Kidney epithelial cell (primary cell): ENCODE measurements at regions not wholly inside any gene's neighbourhood (a gene's known extent, or its start where the extent isn't known, plus 50 kb on each side); places are given as distances from the start of the nearest gene placed in this dataset.
A peak's percentile ranks its signal among the peaks of the same experiment; 100 is the strongest.
"Not testable (repeated sequence)": the region's sequence is repeated elsewhere in the genome, so short reads cannot be mapped to it uniquely, and the experiment has no call there.

ENCODE experiments used
- DNase-seq: peaks from one replicate; pipeline ENCODE4 v3.0.0-alpha.2; 2010; ENCODE audit warnings: low read depth
- H3K27me3 ChIP-seq: 2 replicates; pipeline ENCODE4 v1.6.0; 2011; ENCODE audit warnings: low read length; ENCODE audit not compliant: control insufficient read depth, insufficient read depth
- H3K36me3 ChIP-seq: 2 replicates; pipeline ENCODE4 v1.5.1; 2011; ENCODE audit warnings: low read length; ENCODE audit not compliant: control insufficient read depth, insufficient read depth
- H3K4me3 ChIP-seq: 2 replicates; pipeline ENCODE4 v1.5.1; 2011; ENCODE audit warnings: low read depth, mild to moderate bottlenecking, control low read depth, low read length
- CTCF ChIP-seq: IDR thresholded peaks from 2 replicates; pipeline ENCODE4 v1.5.1; 2011; ENCODE audit warnings: mild to moderate bottlenecking, moderate library complexity, low read length, control low read depth, inconsistent platforms; ENCODE audit not compliant: insufficient read depth, poor library complexity, severe bottlenecking

DNA sequence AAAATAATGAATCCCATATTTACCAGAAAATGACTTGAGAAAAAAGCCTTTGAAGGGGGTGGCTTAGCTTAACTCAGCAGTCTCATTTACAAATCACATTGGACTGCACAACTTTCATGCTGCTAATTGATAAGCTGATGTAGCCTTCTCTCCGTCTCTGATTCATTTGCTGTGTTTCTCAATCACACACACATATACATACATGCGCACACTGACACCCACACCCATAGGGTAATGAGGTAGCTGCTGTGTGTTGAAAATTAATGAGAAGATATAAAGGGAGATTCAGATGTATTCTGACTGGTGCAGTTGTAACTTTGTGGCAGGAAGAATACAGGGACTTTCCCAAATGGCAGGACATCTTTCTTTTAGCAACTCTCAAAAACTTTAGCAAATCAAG, 141.9 kb upstream of the GCFC2 start:
- H3K4me3 ChIP-seq = no peak overlapping the region
- no peaks in the 10 kb centered on the region for H3K36me3 ChIP-seq
- DNase-seq = no peak
- TF ChIP-seq CTCF = no peak
- H3K27me3 ChIP-seq = no peaks in the 10 kb centered on the region

- Histone ChIP-seq H3K27me3 (no peaks in the 10 kb centered on the region), H3K36me3 (no peaks in the 10 kb centered on the region), H3K4me3 (no peak overlapping the region)
- TF ChIP-seq CTCF = no peak
- DNase-seq = no peak
Measured at GRCh38 chr2:75846683-75847190, 136.0 kb upstream of the GCFC2 start.

- H3K36me3 ChIP-seq = no peaks in the 10 kb centered on the region
- no peak for DNase-seq
- H3K27me3 ChIP-seq = no peaks in the 10 kb centered on the region
- no peak for TF ChIP-seq CTCF
- no peak overlapping the region for H3K4me3 ChIP-seq
Measured at GRCh38 chr2:75844651-75845050, 133.9 kb upstream of the GCFC2 start.

DNA sequence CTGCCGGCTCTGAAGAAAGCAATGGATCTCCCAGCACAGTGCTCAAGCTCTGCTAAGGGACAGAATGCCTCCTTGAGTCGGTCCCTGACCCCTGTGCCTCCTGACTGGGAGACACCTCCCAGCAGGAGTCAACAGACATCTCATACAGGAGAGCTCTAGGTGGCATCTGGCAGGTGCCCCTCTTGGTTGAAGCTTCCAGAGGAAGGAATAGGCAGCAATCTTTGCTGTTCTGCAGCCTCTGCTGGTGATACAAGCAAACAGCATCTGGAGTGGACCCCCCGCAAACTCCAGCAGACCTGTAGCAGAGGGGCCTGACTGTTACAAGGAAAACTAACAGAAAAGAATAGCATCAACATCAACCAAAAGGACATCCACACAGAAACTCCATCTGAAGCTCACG, 123.9 kb upstream of the GCFC2 start:
- H3K36me3 ChIP-seq, DNase-seq, H3K4me3 ChIP-seq, H3K27me3 ChIP-seq: not testable (repeated sequence)

GRCh38 chr2:75833386-75833785, 122.7 kb upstream of the GCFC2 start:
- no peak for TF ChIP-seq CTCF
- DNase-seq = peak; percentile 19
- H3K4me3 ChIP-seq = no peak overlapping the region
- H3K36me3 ChIP-seq = no peaks in the 10 kb centered on the region
- no peaks in the 10 kb centered on the region for H3K27me3 ChIP-seq

GRCh38 chr2:75828826-75829225, 118.1 kb upstream of the GCFC2 start:
- no peak overlapping the region for H3K4me3 ChIP-seq
- no peaks in the 10 kb centered on the region for H3K27me3 ChIP-seq
- H3K36me3 ChIP-seq = no peaks in the 10 kb centered on the region
- TF ChIP-seq CTCF = no peak
- DNase-seq = no peak

- not testable (repeated sequence) for H3K4me3 ChIP-seq, H3K36me3 ChIP-seq, DNase-seq, H3K27me3 ChIP-seq
Measured at GRCh38 chr2:75823515-75823914, 112.8 kb upstream of the GCFC2 start.
